HG02885 (cell line): ENCODE measurements at regions not wholly inside any gene's neighbourhood (a gene's known extent, or its start where the extent isn't known, plus 50 kb on each side); places are given as distances from the start of the nearest gene placed in this dataset.

Experiments used
- ATAC-seq: cut with Tn5 transposase; IDR thresholded peaks from one replicate; pipeline ENCODE4 v1.9.1; 2021; ENCODE audit warnings: mild to moderate bottlenecking; ENCODE audit not compliant: unreplicated experiment, poor library complexity

- no peak for ATAC-seq
These were observed 292.7 kb upstream of the RTL1 start for GRCh38 chr14:101196051-101196712.

GRCh38 chr14:101196795-101197590, 293.5 kb upstream of the RTL1 start:
- ATAC-seq, result no peak

DNA sequence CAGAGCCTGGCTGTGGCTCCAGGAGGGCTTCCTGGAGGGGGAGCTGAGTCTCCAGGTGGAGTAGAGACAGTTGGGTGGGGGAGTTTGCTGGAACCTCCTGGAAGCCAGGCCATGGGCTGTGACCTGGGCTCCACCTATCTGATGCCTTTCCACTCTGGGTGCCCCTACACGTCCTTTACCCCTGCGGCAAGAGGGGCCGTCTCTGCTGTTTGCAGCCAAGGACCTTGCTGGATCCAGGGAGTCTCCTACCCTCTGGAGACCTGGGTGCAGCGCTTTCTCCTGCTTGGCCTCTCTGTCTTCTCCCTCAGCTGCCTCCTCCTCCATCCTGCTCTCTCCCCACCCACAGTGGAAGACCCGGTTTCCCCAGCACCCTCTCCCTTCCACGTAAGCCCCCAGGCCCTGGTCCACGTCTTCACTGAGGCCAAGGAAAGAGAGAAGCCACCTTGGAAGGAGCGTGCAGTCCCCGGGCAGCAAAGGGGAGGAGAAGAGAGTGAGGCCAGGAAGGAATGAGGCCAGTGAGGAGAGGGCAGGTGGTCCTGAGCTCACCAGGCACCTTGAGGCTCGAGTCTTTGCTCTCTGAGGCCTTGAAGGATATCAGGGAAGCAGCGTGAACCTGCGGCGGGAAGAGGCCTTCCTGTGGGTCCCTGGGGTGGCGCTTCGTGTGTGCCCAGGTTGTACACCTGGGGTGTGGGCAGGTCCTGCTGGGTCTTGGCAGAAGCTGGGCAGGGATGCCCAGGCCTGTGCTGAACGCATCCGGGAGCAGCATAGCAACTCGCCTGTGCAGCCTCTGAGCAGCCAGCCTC, 294.3 kb upstream of the RTL1 start:
- no peak for ATAC-seq

- ATAC-seq, result no peak
These were observed 295.0 kb upstream of the RTL1 start for GRCh38 chr14:101198398-101199027.

- ATAC-seq, result no peak
These were observed 295.7 kb upstream of the RTL1 start for GRCh38 chr14:101199028-101199770.

DNA sequence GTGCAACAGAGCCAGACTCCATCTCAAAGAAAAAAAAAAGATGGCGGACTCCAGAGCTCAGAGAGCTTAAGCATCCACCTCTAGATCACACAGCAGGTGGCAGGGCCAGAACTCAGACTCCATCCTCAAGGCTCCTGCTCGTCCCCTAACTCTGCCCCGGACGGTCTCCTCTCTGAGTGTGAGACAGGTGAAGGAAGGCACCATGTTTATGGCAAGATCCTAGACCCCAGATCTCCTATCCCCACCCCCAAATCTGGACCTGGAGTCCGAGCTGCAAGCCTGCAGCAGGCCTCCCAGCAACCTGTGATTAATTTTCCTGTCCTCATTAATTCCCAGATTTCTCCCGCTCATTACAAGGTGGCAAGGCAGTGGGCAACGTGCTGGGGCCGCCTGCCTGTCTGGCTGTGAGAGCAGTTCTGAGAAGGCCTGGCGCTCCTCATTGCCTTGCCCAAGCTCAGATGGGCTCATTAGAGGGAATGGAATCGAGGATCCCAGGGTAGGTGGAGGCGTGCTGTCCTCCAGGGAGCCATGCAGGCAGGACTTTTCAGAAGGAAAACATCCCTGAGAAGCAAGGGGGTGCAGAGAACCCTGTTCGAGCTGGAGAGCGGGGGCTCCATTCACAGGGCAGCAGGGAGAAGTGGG, 296.6 kb upstream of the RTL1 start:
- ATAC-seq, result no peak

DNA sequence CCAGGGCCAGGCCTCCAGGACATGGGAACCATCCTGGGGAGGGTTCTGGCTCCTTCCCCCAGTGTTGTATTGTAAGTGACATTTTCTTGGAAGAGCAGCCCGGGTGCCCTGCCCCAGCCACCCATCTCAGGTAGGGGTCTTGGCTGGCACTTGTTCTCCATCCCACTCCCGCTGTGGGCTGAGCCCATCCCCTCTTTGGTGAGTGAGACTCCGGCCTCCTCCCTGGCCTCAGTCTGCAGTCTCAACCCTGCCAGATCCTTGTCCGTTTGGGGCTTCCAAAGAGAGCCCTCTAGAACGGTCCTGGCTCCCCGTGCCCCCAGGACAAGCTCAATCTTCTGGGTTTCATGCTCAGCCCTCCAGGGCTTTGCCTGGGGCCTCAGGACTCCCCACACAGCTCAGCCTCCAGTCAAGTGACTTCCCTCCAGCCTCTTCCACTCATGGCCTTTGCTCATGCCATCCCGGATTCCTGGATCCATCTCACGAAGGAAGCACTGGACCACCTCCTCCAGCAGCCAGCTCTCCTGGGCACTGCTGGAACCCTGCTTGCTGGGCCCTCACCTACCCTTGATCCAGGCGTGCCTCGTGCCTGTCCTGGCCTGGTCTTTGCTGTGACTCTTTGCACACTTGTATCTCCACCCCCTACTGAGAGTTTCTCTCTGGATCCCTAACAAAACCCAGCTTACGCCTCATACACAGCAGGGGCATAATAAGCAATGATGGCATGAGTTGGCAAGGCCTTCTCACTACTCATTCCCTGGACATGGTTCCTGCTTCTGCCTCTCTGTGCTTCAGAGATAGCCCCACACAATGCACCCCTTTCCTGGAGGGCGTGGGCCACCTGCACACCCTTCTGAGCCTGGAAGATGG, 297.4 kb upstream of the RTL1 start:
- no peak for ATAC-seq

DNA sequence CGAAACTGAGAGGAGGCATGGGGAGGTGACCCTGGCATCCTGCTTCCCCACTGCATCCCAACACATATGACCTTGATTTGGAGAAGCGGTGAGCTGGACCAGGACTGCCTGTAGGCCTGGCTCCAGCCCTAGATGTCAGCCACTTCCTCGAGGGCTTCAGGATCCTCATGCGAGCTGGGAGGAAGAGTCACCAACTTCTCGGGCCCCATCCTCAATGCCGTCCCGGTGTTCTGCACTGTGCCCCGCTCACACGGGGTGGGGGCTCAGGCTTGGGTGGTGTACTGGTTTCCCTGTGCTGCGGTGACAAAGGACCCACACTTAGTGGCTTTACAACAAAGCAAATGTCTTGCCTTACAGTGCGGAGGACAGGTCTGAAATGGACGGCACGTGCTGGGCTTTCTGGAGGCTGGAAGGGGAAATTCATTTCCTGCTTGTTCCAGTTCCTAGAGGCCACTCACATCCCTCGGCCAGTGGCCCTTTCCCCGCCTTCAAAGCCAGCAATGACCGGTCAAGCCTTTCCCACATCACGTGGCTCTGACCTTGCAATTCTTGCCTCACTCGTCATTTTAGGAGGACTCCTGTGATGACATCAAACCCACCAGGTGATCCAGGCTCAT, 298.1 kb upstream of the RTL1 start:
- ATAC-seq, result no peak

- ATAC-seq, result no peak
These were observed 299.3 kb upstream of the RTL1 start for GRCh38 chr14:101202627-101203404.

GRCh38 chr14:101206556-101206955, 303.0 kb upstream of the RTL1 start:
- ATAC-seq, result no peak

DNA sequence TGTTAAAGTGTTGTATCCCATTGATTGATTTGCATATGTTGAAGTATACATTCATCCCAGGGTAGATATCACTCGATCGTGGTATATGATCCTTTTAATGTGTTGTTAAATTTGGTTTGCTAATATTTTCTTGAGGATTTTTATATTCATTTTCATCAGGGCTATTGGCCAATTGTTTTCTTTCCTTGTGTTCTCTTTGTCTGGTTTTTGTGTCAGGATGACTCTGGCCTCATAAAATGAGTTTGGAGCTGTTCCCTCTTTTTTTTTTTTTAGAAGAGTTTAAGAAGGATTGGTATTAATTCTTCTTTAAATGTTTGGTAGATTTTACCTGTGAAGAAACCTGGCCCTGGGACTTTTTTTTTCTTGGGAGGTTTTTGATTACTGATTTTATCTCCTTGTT, 303.5 kb upstream of the RTL1 start:
- no peak for ATAC-seq

DNA sequence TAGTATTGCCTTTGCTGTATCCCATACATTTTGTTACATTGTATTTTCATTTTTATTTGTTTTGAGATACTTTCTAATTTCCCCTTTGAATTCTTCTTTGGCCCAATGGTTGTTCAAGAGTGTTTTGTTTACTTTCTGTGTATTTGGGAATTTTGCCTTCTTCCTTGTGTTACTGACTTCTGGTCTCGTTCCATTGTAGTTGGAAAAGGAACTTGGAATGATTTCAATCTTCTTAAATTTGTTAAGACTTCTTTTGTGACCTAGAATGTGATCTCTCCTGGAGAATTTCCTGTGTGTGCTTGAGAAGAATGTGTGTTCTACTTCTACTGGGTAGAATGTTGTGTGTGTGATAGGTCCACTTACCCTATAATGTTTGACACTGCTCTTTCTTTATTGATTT, 304.4 kb upstream of the RTL1 start:
- no peak for ATAC-seq

- no peak for ATAC-seq
These were observed 306.1 kb upstream of the RTL1 start for GRCh38 chr14:101209594-101209993.

GRCh38 chr14:101215266-101215665, 311.7 kb upstream of the RTL1 start:
- ATAC-seq, result no peak

GRCh38 chr14:101215927-101216326, 312.4 kb upstream of the RTL1 start:
- no peak for ATAC-seq

DNA sequence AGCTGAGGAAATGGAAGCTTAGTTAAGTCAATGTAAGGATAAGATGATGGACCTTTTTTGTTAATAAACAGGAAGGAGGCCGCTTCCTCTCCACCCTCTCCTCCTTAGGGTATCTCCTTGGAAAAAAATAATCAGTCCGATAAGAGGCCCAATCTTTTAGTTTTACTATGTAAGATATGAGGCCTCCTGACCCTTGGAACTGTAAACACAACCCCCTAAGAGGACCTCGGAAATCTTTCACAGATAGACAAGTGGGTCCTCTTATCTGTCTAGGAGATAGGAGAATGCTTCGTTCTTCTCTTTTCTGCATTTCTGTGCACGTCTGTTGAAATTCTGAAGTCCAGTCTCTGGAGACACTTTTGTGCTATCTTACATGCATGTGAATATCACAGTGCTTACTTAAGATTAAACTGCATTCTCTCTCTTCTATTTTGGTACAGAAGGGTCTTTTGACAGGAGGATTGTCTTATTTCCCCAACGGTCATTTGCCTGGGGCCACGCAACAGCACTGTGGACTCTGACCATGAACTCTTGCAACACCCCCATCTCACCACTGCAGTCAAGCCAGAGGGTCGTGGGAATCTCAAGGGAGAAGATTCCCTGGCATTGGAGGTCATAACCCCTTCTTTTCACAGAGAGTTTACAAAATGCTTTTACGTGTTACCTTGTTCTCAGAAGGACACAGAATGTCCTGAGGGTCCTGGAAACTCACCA, 313.0 kb upstream of the RTL1 start:
- no peak for ATAC-seq

- no peak for ATAC-seq
These were observed 313.6 kb upstream of the RTL1 start for GRCh38 chr14:101217080-101217463.
